IMR-90 (cell line): ENCODE measurements at regions not wholly inside any gene's neighbourhood (a gene's known extent, or its start where the extent isn't known, plus 50 kb on each side); places are given as distances from the start of the nearest gene placed in this dataset.

Experiments used
- ATAC-seq: fragments of 200-7000 bp; cut with Tn5 transposase; 2 replicates; pipeline ENCODE4 v1.9.1; 2020; ENCODE audit warnings: low read depth, mild to moderate bottlenecking, moderate library complexity
- BruUV-seq: library from RNA; stranded (reverse); fragments of 400-500 nt; replicated peaks from 2 replicates; lab custom pipeline; 2021; lab: Mats Ljungman, UMichigan
- CTCF ChIA-PET: fragments of 300-600 bp; formaldehyde crosslinking; extraction: SDS; loops from one replicate; lab custom pipeline; 2021; ENCODE audit warnings: antibody characterized with exemption; lab: Yijun Ruan, JAX
- POLR2A ChIA-PET: fragments of 300-600 bp; sonication (Branson Sonifier 250); formaldehyde crosslinking; loops from one replicate; lab custom pipeline; 2022; ENCODE audit warnings: antibody characterized with exemption; ENCODE audit not compliant: unreplicated experiment; lab: Charles Lee
- DNase-seq: peaks from one replicate; pipeline ENCODE4 v3.0.0; 2013
- H2AFZ ChIP-seq: replicated peaks from 2 replicates; pipeline ENCODE3; 2013; ENCODE audit warnings: low read length, mild to moderate bottlenecking; ENCODE audit not compliant: poor library complexity
- H2AK5ac ChIP-seq: 2 replicates; pipeline ENCODE4 v1.6.1; 2013; ENCODE audit warnings: low read depth, low read length, inconsistent platforms
- H2AK9ac ChIP-seq: replicated peaks from 2 replicates; pipeline ENCODE3; 2013; ENCODE audit warnings: mild to moderate bottlenecking, low read depth, low read length, moderate library complexity; ENCODE audit not compliant: poor library complexity
- H2BK120ac ChIP-seq: 2 replicates; pipeline ENCODE4 v1.6.1; 2013; ENCODE audit warnings: low read depth, low read length, inconsistent platforms
- H2BK15ac ChIP-seq: 3 replicates; pipeline ENCODE4 v1.6.1; 2013; ENCODE audit warnings: low read depth, low read length, inconsistent platforms
- H2BK20ac ChIP-seq: 2 replicates; pipeline ENCODE4 v1.6.1; 2013; ENCODE audit warnings: low read depth, mild to moderate bottlenecking, inconsistent platforms, low read length, moderate library complexity
- H2BK5ac ChIP-seq: 2 replicates; pipeline ENCODE4 v1.6.1; 2013; ENCODE audit warnings: mild to moderate bottlenecking, low read depth, low read length, inconsistent platforms; ENCODE audit not compliant: poor library complexity, severe bottlenecking
- H3K14ac ChIP-seq: replicated peaks from 2 replicates; pipeline ENCODE4 v1.6.1; 2013; ENCODE audit warnings: low read depth, low read length, inconsistent platforms
- H3K18ac ChIP-seq: 2 replicates; pipeline ENCODE4 v1.6.1; 2013; ENCODE audit warnings: low read depth, low read length, control low read depth
- H3K23ac ChIP-seq: 2 replicates; pipeline ENCODE4 v1.6.1; 2013; ENCODE audit warnings: low read depth, low read length, inconsistent platforms
- H3K27ac ChIP-seq: 2 replicates; pipeline ENCODE4 v1.5.1; 2013; ENCODE audit warnings: mild to moderate bottlenecking, control low read depth, low read length; ENCODE audit not compliant: insufficient read depth
- H3K27me3 ChIP-seq: 2 replicates; pipeline ENCODE4 v1.6.1; 2013; ENCODE audit warnings: low read length; ENCODE audit not compliant: control insufficient read depth, insufficient read depth
- H3K36me3 ChIP-seq: 2 replicates; pipeline ENCODE4 v1.6.1; 2013; ENCODE audit warnings: low read length, mixed read lengths; ENCODE audit not compliant: control insufficient read depth, insufficient read depth
- H3K4ac ChIP-seq: 2 replicates; pipeline ENCODE4 v1.6.1; 2013; ENCODE audit warnings: low read depth, low read length, inconsistent platforms
- H3K4me1 ChIP-seq: 2 replicates; pipeline ENCODE4 v1.6.1; 2013; ENCODE audit warnings: low read length, mixed read lengths; ENCODE audit not compliant: control insufficient read depth, insufficient read depth
- H3K4me2 ChIP-seq: 2 replicates; pipeline ENCODE4 v1.6.1; 2013; ENCODE audit warnings: low read depth, mild to moderate bottlenecking, control low read depth, low read length, moderate library complexity
- H3K4me3 ChIP-seq: 2 replicates; pipeline ENCODE4 v1.5.1; 2013; ENCODE audit warnings: low read depth, mild to moderate bottlenecking, control low read depth, low read length, moderate library complexity; ENCODE audit not compliant: insufficient read depth
- H3K56ac ChIP-seq: 2 replicates; pipeline ENCODE4 v1.6.1; 2013; ENCODE audit warnings: low read length, inconsistent platforms; ENCODE audit not compliant: insufficient read depth; ENCODE audit errors: extremely low read depth
- H3K79me1 ChIP-seq, 2 experiments: 2 replicates each; pipeline ENCODE4 v1.6.1; 2013; ENCODE audit warnings: low read length in 2 of 2, inconsistent platforms in 1 of 2, low read depth in 1 of 2
- H3K9ac ChIP-seq: 2 replicates; pipeline ENCODE4 v1.6.1; 2013; ENCODE audit warnings: low read depth, low read length, control low read depth
- H3K9me1 ChIP-seq: 2 replicates; pipeline ENCODE4 v1.6.1; 2013; ENCODE audit warnings: low read length, inconsistent platforms; ENCODE audit not compliant: insufficient read depth
- H3K9me3 ChIP-seq: 2 replicates; pipeline ENCODE4 v1.6.1; 2013; ENCODE audit warnings: low read length; ENCODE audit not compliant: control insufficient read depth, insufficient read depth
- H4K20me1 ChIP-seq: 2 replicates; pipeline ENCODE4 v1.6.1; 2013; ENCODE audit warnings: low read length, inconsistent platforms; ENCODE audit not compliant: insufficient read depth
- H4K5ac ChIP-seq: 2 replicates; pipeline ENCODE4 v1.6.1; 2013; ENCODE audit warnings: mild to moderate bottlenecking, low read depth, low read length, control low read depth
- H4K8ac ChIP-seq, 2 experiments: 2 replicates each; pipeline ENCODE4 v1.6.1; 2013; ENCODE audit warnings: low read depth in 2 of 2, low read length in 2 of 2, control low read depth in 1 of 2, inconsistent platforms in 1 of 2
- H4K91ac ChIP-seq: 2 replicates; pipeline ENCODE4 v1.6.1; 2013; ENCODE audit warnings: low read depth, low read length, inconsistent platforms; ENCODE audit not compliant: insufficient read depth
- BHLHE40 ChIP-seq: fragments of 150-350 bp; IDR thresholded peaks from 2 replicates; pipeline ENCODE4 v1.6.1; 2016; ENCODE audit warnings: mild to moderate bottlenecking, low read depth, low read length
- CEBPB ChIP-seq: IDR thresholded peaks from 2 replicates; pipeline ENCODE4 v1.6.1; 2012; ENCODE audit warnings: low read depth, low read length, improper control_type of control experiment
- CHD1 ChIP-seq: IDR thresholded peaks from 2 replicates; pipeline ENCODE4 v1.6.1; 2012; ENCODE audit warnings: low read depth, low read length, improper control_type of control experiment
- CTCF ChIP-seq: conservative IDR thresholded peaks from 2 replicates; pipeline ENCODE4 v1.5.1; 2012; ENCODE audit warnings: mild to moderate bottlenecking, low read depth, low read length, improper control_type of control experiment
- ELK1 ChIP-seq: fragments of 150-350 bp; IDR thresholded peaks from 2 replicates; pipeline ENCODE4 v1.6.1; 2016; ENCODE audit warnings: low read depth, mild to moderate bottlenecking, low read length, moderate library complexity, borderline replicate concordance
- FOS ChIP-seq: fragments of 150-350 bp; IDR thresholded peaks from 2 replicates; pipeline ENCODE4 v1.6.1; 2016; ENCODE audit warnings: low read depth, low read length
- MAFK ChIP-seq: IDR thresholded peaks from 2 replicates; pipeline ENCODE4 v1.6.1; 2012; ENCODE audit warnings: low read depth, low read length, improper control_type of control experiment
- MAZ ChIP-seq: IDR thresholded peaks from 2 replicates; pipeline ENCODE4 v1.6.1; 2012; ENCODE audit warnings: low read depth, mild to moderate bottlenecking, low read length, improper control_type of control experiment, moderate library complexity, borderline replicate concordance
- MXI1 ChIP-seq: IDR thresholded peaks from 2 replicates; pipeline ENCODE4 v1.6.1; 2012; ENCODE audit warnings: low read depth, mild to moderate bottlenecking, low read length, moderate library complexity, borderline replicate concordance
- NFE2L2 ChIP-seq: fragments of 150-350 bp; IDR thresholded peaks from 2 replicates; pipeline ENCODE4 v1.6.1; 2016; ENCODE audit warnings: low read depth, mild to moderate bottlenecking, low read length
- POLR2A ChIP-seq: IDR thresholded peaks from 2 replicates; pipeline ENCODE4 v1.6.1; 2012; ENCODE audit warnings: mild to moderate bottlenecking, low read depth, low read length
- RAD21 ChIP-seq: IDR thresholded peaks from 2 replicates; pipeline ENCODE4 v1.6.1; 2012; ENCODE audit warnings: low read length, improper control_type of control experiment
- RCOR1 ChIP-seq: IDR thresholded peaks from 2 replicates; pipeline ENCODE4 v1.6.1; 2012; ENCODE audit warnings: mild to moderate bottlenecking, low read length, improper control_type of control experiment; ENCODE audit not compliant: insufficient replicate concordance
- SMC3 ChIP-seq: fragments of 150-350 bp; IDR thresholded peaks from 2 replicates; pipeline ENCODE4 v1.6.1; 2016; ENCODE audit warnings: low read depth, mild to moderate bottlenecking, antibody characterized with exemption, low read length, moderate library complexity
- USF2 ChIP-seq: fragments of 150-350 bp; IDR thresholded peaks from 2 replicates; pipeline ENCODE4 v1.6.1; 2017; ENCODE audit warnings: mild to moderate bottlenecking, antibody characterized with exemption, low read length, low read depth
- WGBS, 2 experiments: methylation state at CpG; one replicate each; pipeline versions ENCODE4 v1.1.5 to v1.1.7; 2013; ENCODE audit warnings: missing lambda C conversion rate in 2 of 2; ENCODE audit not compliant: insufficient read length in 1 of 2; ENCODE audit errors: extremely low coverage in 2 of 2; 5-methylcytosine and 5-hydroxymethylcytosine counted together
- dilution Hi-C: fragments of 300-500 bp; cut with HindIII; formaldehyde crosslinking; loops from one replicate; pipeline ENCODE4 v1.14.3; 2018; ENCODE audit warnings: low sequenced_read_pairs; ENCODE audit not compliant: unreplicated experiment
- in situ Hi-C: fragments of 300-500 bp; cut with MboI; formaldehyde crosslinking; loops from 3 replicates; pipeline ENCODE4 v1.14.3; 2019; ENCODE audit warnings: low sequenced_read_pairs, inconsistent platforms, mixed read lengths
- intact Hi-C: fragments of 100-400 bp; cut with micrococcal nuclease; formaldehyde crosslinking; loops from 2 replicates; pipeline ENCODE4 v1.10.0; 2022

- BruUV-seq: no TSS peak
- intact Hi-C loops (no loop called here), dilution Hi-C loops (no loop called here), in situ Hi-C loops (no loop called here)
- no peak overlapping the region for H3K27ac ChIP-seq
- no peak overlapping the region for H2BK120ac ChIP-seq
- H4K20me1 ChIP-seq: no peaks in the 10 kb centered on the region
- H3K4me2 ChIP-seq: no peak overlapping the region
- no peak overlapping the region for H2AK9ac ChIP-seq
- CTCF ChIA-PET: no interaction called here
- H3K4me1 ChIP-seq: no peaks in the 10 kb centered on the region
- H2BK20ac ChIP-seq: no peak overlapping the region
- no peaks in the 10 kb centered on the region for H3K36me3 ChIP-seq
- H2BK15ac ChIP-seq: no peak overlapping the region
- no peak overlapping the region for H2BK5ac ChIP-seq
- POLR2A ChIA-PET: no interaction called here
- H4K91ac ChIP-seq: no peak overlapping the region
- H3K4ac ChIP-seq: no peak overlapping the region
- no peak overlapping the region for H3K4me3 ChIP-seq
- no peaks in the 10 kb centered on the region for H3K27me3 ChIP-seq
- no peak overlapping the region for H2AFZ ChIP-seq
- no peak overlapping the region for H2AK5ac ChIP-seq
- peaks cover 45% of the 10 kb centered on the region for H3K9me3 ChIP-seq
- H3K9ac ChIP-seq: no peak overlapping the region
- WGBS, 2 experiments: 65% methylated on average over 16 of the region's 37 CpGs; no CpG with 5 or more reads in 1 of the 2 experiments
- H3K23ac ChIP-seq: no peak overlapping the region
- no peak overlapping the region for H3K18ac ChIP-seq
- no peaks in the 10 kb centered on the region for H3K9me1 ChIP-seq
- H4K8ac ChIP-seq: no peak overlapping the region
- no peak overlapping the region for H3K56ac ChIP-seq
- H4K5ac ChIP-seq: no peak overlapping the region
- no peak for DNase-seq
- H3K14ac ChIP-seq: no peak overlapping the region
- ATAC-seq: no peak
- H3K79me1 ChIP-seq: no peaks in the 10 kb centered on the region
- TF ChIP-seq NFE2L2 (no peak), MXI1 (no peak), MAZ (no peak), POLR2A (no peak), RAD21 (no peak), BHLHE40 (no peak), MAFK (no peak), CTCF (no peak), RCOR1 (no peak), FOS (no peak), CEBPB (no peak), CHD1 (no peak), SMC3 (no peak), USF2 (no peak), ELK1 (no peak)
These were observed 106.1 kb upstream of the ALKAL2 start for GRCh38 chr2:393711-394696.
